GM12878 (cell line): ENCODE measurements at regions not wholly inside any gene's neighbourhood (a gene's known extent, or its start where the extent isn't known, plus 50 kb on each side); places are given as distances from the start of the nearest gene placed in this dataset.

ENCODE experiments used
- ATAC-seq: fragments of 200-7000 bp; cut with Tn5 transposase; 3 replicates; pipeline ENCODE4 v1.9.1; 2020; ENCODE audit warnings: mild to moderate bottlenecking, moderate library complexity
- BruUV-seq: library from RNA; stranded (reverse); fragments of 400-500 nt; replicated peaks from 2 replicates; lab custom pipeline; 2021; lab: Mats Ljungman, UMichigan
- CTCF ChIA-PET: fragments of 300-600 bp; sonication (Branson Sonifier 250); formaldehyde crosslinking; extraction: SDS; loops from one replicate; lab custom pipeline; 2021; ENCODE audit warnings: inconsistent platforms; lab: Yijun Ruan, JAX
- POLR2A ChIA-PET: fragments of 350-600 bp; formaldehyde crosslinking; extraction: SDS; loops from one replicate; lab custom pipeline; 2021; ENCODE audit warnings: inconsistent platforms; lab: Charles Lee
- RAD21 ChIA-PET: fragments of 300-600 bp; sonication (Branson Sonifier 250); formaldehyde crosslinking; loops from one replicate; lab custom pipeline; 2023; ENCODE audit warnings: antibody characterized with exemption; ENCODE audit not compliant: unreplicated experiment; lab: Charles Lee
- SMC1A ChIA-PET: fragments of 300-600 bp; sonication (Branson Sonifier 250); formaldehyde crosslinking; loops from one replicate; lab custom pipeline; 2023; ENCODE audit not compliant: unreplicated experiment, uncharacterized antibody; lab: Charles Lee
- DNase-seq: peaks from one replicate; pipeline ENCODE4 v3.0.0-alpha.2; 2011; ENCODE audit warnings: low read depth, low spot score
- FAIRE-seq: peaks from 3 replicates; lab custom pipeline; 2011; peaks lifted over from hg19 to GRCh38; lab: Jason Lieb, UNC
- H2AFZ ChIP-seq: 2 replicates; pipeline ENCODE4 v1.6.0; 2011; ENCODE audit warnings: low read depth, low read length, control low read depth; ENCODE audit not compliant: control insufficient read depth
- H3K27ac ChIP-seq: 2 replicates; pipeline ENCODE4 v1.5.1; 2011; ENCODE audit warnings: control low read depth; ENCODE audit not compliant: control insufficient read depth, insufficient read depth
- H3K27me3 ChIP-seq, 2 experiments: replicated peaks in 1 of 2; 2 replicates each; pipeline versions ENCODE4 v1.6.0 to v1.6.1; 2011; ENCODE audit warnings: low read length in 1 of 2; ENCODE audit not compliant: control insufficient read depth in 2 of 2, insufficient read depth in 2 of 2
- H3K36me3 ChIP-seq, 2 experiments: 2 replicates each; pipeline ENCODE4 v1.5.1; 2011; ENCODE audit warnings: low read length in 1 of 2; ENCODE audit not compliant: control insufficient read depth in 2 of 2, insufficient read depth in 2 of 2
- H3K4me1 ChIP-seq: 2 replicates; pipeline ENCODE4 v1.6.1; 2011; ENCODE audit warnings: mild to moderate bottlenecking, low read length, moderate library complexity, mixed read lengths; ENCODE audit not compliant: control insufficient read depth, insufficient read depth
- H3K4me2 ChIP-seq: 2 replicates; pipeline ENCODE4 v1.6.0; 2011; ENCODE audit warnings: control low read depth; ENCODE audit not compliant: control insufficient read depth, insufficient read depth
- H3K4me3 ChIP-seq: fragments of 200-600 bp; sonication (generic); 2 replicates; pipeline ENCODE4 v1.5.1; 2016
- H3K79me2 ChIP-seq: 2 replicates; pipeline ENCODE4 v1.6.0; 2011; ENCODE audit warnings: low read length; ENCODE audit not compliant: control insufficient read depth, insufficient read depth
- H3K9ac ChIP-seq: 2 replicates; pipeline ENCODE4 v1.8.0; 2011; ENCODE audit warnings: low read length, control low read depth, mixed read lengths; ENCODE audit not compliant: control insufficient read depth, insufficient read depth
- H3K9me3 ChIP-seq: replicated peaks from 3 replicates; pipeline ENCODE4 v1.5.1; 2011; ENCODE audit warnings: mild to moderate bottlenecking, low read length; ENCODE audit not compliant: control insufficient read depth, insufficient read depth
- H4K20me1 ChIP-seq: 2 replicates; pipeline ENCODE4 v1.6.0; 2011; ENCODE audit not compliant: control insufficient read depth, insufficient read depth
- NFYA ChIP-seq: IDR thresholded peaks from 2 replicates; pipeline ENCODE4 v1.6.1; 2011; ENCODE audit warnings: low read depth, mild to moderate bottlenecking, low read length, improper control_type of control experiment, borderline replicate concordance
- RAD21 ChIP-seq: IDR thresholded peaks from 2 replicates; pipeline ENCODE4 v1.6.1; 2011; ENCODE audit warnings: mild to moderate bottlenecking, low read depth, low read length, moderate library complexity; ENCODE audit not compliant: insufficient read depth
- SMC3 ChIP-seq: IDR thresholded peaks from 2 replicates; pipeline ENCODE4 v1.6.1; 2011; ENCODE audit warnings: low read length, improper control_type of control experiment, borderline replicate concordance
- ZBTB33 ChIP-seq: fragments of 450-650 bp; IDR thresholded peaks from 2 replicates; pipeline ENCODE4 v1.6.1; 2017; ENCODE audit warnings: mild to moderate bottlenecking
- WGBS: methylation state at CpG from one replicate; pipeline ENCODE4 v1.1.6; 2016; ENCODE audit warnings: low lambda C conversion rate; ENCODE audit not compliant: insufficient replicate concordance, insufficient coverage; ENCODE audit errors: missing lambda C conversion rate; 5-methylcytosine and 5-hydroxymethylcytosine counted together
- in situ Hi-C: fragments of 300-500 bp; cut with MboI; formaldehyde crosslinking; loops from 9 replicates; pipeline ENCODE4 v1.14.3; 2018; ENCODE audit warnings: mixed read lengths
- intact Hi-C: fragments of 100-400 bp; cut with micrococcal nuclease; formaldehyde crosslinking; loops from one replicate; pipeline ENCODE4 v1.14.2; 2022; ENCODE audit not compliant: unreplicated experiment
- TF ChIP-seq, protein P1 (sequence below), 3 experiments: IDR thresholded peaks in 2 of 3; conservative IDR thresholded peaks in 1 of 3; 2 replicates each; pipeline ENCODE4 v1.5.1; 2011; ENCODE audit warnings: low read depth in 3 of 3, low read length in 3 of 3, mild to moderate bottlenecking in 3 of 3, control low read depth in 2 of 3, moderate library complexity in 2 of 3, inconsistent platforms in 1 of 3, mixed read lengths in 1 of 3; ENCODE audit not compliant: control insufficient read depth in 2 of 3, insufficient read depth in 1 of 3; ENCODE audit errors: extremely low read depth in 1 of 3

GRCh38 chr12:19739195-19739776 lies 300.0 kb downstream of the AEBP2 start:
- H3K9me3 ChIP-seq = no peaks in the 10 kb centered on the region
- POLR2A ChIA-PET = interaction anchor here (0.5 kb wide), 1 partner anchor 178 kb away, joined by 3 read pairs; no protein-coding TSS in a partner anchor
- no peaks in the 10 kb centered on the region for H3K4me1 ChIP-seq
- no peaks in the 10 kb centered on the region for H3K36me3 ChIP-seq
- no peaks in the 10 kb centered on the region for H4K20me1 ChIP-seq
- intact Hi-C loops (loop anchor here (1.0 to 5.0 kb wide), 2 partner anchors 178 to 638 kb away; no protein-coding TSS in a partner anchor), in situ Hi-C loops (loop anchor here (25.0 kb wide), 1 partner anchor 848 kb away; no protein-coding TSS in a partner anchor)
- SMC1A ChIA-PET = interaction anchor here (0.6 to 2.4 kb wide), 15 partner anchors 9 to 1445 kb away, joined by 3 to 25 read pairs (median 3); no protein-coding TSS in a partner anchor
- peak; percentile 73; the same call in 1 of the 2 replicates for TF ChIP-seq SMC3
- TF ChIP-seq ZBTB33 = no peak
- TF ChIP-seq, protein P1, sequence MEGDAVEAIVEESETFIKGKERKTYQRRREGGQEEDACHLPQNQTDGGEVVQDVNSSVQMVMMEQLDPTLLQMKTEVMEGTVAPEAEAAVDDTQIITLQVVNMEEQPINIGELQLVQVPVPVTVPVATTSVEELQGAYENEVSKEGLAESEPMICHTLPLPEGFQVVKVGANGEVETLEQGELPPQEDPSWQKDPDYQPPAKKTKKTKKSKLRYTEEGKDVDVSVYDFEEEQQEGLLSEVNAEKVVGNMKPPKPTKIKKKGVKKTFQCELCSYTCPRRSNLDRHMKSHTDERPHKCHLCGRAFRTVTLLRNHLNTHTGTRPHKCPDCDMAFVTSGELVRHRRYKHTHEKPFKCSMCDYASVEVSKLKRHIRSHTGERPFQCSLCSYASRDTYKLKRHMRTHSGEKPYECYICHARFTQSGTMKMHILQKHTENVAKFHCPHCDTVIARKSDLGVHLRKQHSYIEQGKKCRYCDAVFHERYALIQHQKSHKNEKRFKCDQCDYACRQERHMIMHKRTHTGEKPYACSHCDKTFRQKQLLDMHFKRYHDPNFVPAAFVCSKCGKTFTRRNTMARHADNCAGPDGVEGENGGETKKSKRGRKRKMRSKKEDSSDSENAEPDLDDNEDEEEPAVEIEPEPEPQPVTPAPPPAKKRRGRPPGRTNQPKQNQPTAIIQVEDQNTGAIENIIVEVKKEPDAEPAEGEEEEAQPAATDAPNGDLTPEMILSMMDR (IDR thresholded peaks at IDR 0.05 in 2 of 3, conservative IDR thresholded peaks at IDR 0.05 in 1 of 3; ENCODE audit: control insufficient read depth in 2 of 3, extremely low read depth in 1 of 3, insufficient read depth in 1 of 3, low read depth in 3 of 3, low read length in 3 of 3) = peak; percentile 47 to 62 (median 53)
- no peak for TF ChIP-seq NFYA
- peak; percentile 75 for TF ChIP-seq RAD21
- no peaks in the 10 kb centered on the region for H3K27me3 ChIP-seq
- ATAC-seq = peak; percentile 70
- H2AFZ ChIP-seq = no peak overlapping the region
- 63% methylated on average over 3 of the region's 3 CpGs for WGBS
- H3K9ac ChIP-seq = no peak overlapping the region
- no peak overlapping the region for H3K27ac ChIP-seq
- no peak overlapping the region for H3K4me2 ChIP-seq
- no TSS peak for BruUV-seq
- peak; percentile 62 for FAIRE-seq
- RAD21 ChIA-PET = interaction anchor here (0.5 to 3.0 kb wide), 13 partner anchors 11 to 838 kb away, joined by 3 to 26 read pairs (median 4); no protein-coding TSS in a partner anchor
- no peak overlapping the region for H3K4me3 ChIP-seq
- CTCF ChIA-PET = interaction anchor here (0.6 to 2.9 kb wide), 25 partner anchors 8 to 687 kb away, joined by 3 to 41 read pairs (median 4); no protein-coding TSS in a partner anchor
- H3K79me2 ChIP-seq = no peaks in the 10 kb centered on the region
- peak; percentile 16 for DNase-seq
